DND-41 (cell line): ENCODE measurements at regions not wholly inside any gene's neighbourhood (a gene's known extent, or its start where the extent isn't known, plus 50 kb on each side); places are given as distances from the start of the nearest gene placed in this dataset.

Experiments
- EZH2 ChIP-seq: IDR thresholded peaks from 3 replicates; pipeline ENCODE4 v1.6.1; 2012; ENCODE audit warnings: borderline replicate concordance, low read depth, mild to moderate bottlenecking, moderate library complexity, low read length, inconsistent platforms; ENCODE audit not compliant: severe bottlenecking
- TF ChIP-seq, protein P1 (sequence below): IDR thresholded peaks from 2 replicates; pipeline ENCODE4 v1.5.1; 2012; ENCODE audit warnings: borderline replicate concordance, low read length, moderate library complexity, mild to moderate bottlenecking; ENCODE audit not compliant: poor library complexity, severe bottlenecking; ENCODE audit errors: extremely low read depth

DNA sequence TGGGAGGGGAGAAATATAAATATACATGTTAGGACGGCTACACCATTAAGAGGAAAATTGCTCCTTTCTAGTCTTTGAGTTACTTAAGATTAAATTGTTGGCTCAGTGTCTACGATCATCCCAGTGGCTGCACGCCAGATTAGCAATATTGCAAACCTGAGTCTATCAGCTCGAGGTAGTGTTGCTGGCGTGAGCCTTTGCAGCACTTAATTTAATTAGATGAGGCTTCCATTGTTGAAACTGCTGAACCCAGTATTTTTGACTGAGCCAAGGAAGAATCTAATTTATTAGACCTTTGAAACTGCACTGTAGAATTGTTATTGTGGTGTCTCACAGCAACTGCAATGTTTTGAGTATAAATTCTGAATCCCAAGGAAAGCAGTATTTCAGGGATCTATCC is 782.4 kb upstream of the ROBO1 start:
- no peak for TF ChIP-seq EZH2
- TF ChIP-seq, protein P1, sequence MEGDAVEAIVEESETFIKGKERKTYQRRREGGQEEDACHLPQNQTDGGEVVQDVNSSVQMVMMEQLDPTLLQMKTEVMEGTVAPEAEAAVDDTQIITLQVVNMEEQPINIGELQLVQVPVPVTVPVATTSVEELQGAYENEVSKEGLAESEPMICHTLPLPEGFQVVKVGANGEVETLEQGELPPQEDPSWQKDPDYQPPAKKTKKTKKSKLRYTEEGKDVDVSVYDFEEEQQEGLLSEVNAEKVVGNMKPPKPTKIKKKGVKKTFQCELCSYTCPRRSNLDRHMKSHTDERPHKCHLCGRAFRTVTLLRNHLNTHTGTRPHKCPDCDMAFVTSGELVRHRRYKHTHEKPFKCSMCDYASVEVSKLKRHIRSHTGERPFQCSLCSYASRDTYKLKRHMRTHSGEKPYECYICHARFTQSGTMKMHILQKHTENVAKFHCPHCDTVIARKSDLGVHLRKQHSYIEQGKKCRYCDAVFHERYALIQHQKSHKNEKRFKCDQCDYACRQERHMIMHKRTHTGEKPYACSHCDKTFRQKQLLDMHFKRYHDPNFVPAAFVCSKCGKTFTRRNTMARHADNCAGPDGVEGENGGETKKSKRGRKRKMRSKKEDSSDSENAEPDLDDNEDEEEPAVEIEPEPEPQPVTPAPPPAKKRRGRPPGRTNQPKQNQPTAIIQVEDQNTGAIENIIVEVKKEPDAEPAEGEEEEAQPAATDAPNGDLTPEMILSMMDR: no peak
